Ovary (tissue), 7 donors: ENCODE measurements at regions not wholly inside any gene's neighbourhood (a gene's known extent, or its start where the extent isn't known, plus 50 kb on each side); places are given as distances from the start of the nearest gene placed in this dataset.

Experiments used
- DNase-seq, 5 donors: peaks; one replicate each; pipeline ENCODE4 v3.0.0-alpha.2; 2019 to 2020
- H3K27ac ChIP-seq, 2 donors: fragments of 200-600 bp; one replicate each; pipeline versions ENCODE4 v1.5.1 to v1.8.0; 2019 to 2022
- H3K27me3 ChIP-seq: fragments of 200-600 bp; one replicate; pipeline ENCODE4 v1.8.0; 2022
- H3K36me3 ChIP-seq: fragments of 200-600 bp; sonication (generic); one replicate; pipeline ENCODE4 v1.5.1; 2019
- H3K4me1 ChIP-seq: one replicate; pipeline ENCODE4 v1.8.1; 2013; ENCODE audit warnings: mild to moderate bottlenecking, moderate library complexity; ENCODE audit not compliant: insufficient read depth
- H3K4me3 ChIP-seq: fragments of 200-600 bp; sonication (generic); one replicate; pipeline ENCODE4 v1.5.1; 2017
- H3K9me3 ChIP-seq, 2 donors: fragments of 200-600 bp in 1 of 2; sonication (generic) in 1 of 2; one replicate each; pipeline versions ENCODE4 v1.5.1 to v1.8.1; 2013 to 2019; ENCODE audit warnings: mild to moderate bottlenecking in 1 of 2, moderate library complexity in 1 of 2
- CTCF ChIP-seq, 3 donors: fragments of 450-650 bp in 2 of 3; fragments of 200-600 bp in 1 of 3; IDR thresholded peaks; one replicate each; pipeline versions ENCODE4 v1.5.1 to v1.8.0; 2016 to 2022; ENCODE audit warnings: antibody characterized with exemption in 3 of 3, mild to moderate bottlenecking in 1 of 3
- EP300 ChIP-seq: sonication (generic); formaldehyde crosslinking; IDR thresholded peaks from one replicate; pipeline ENCODE4 v1.6.1; 2017; ENCODE audit warnings: antibody characterized with exemption
- POLR2A ChIP-seq: fragments of 450-650 bp; IDR thresholded peaks from one replicate; pipeline ENCODE4 v1.6.1; 2017; ENCODE audit warnings: antibody characterized with exemption, mild to moderate bottlenecking, moderate library complexity
- WGBS, 3 donors: extraction: QIAGEN DNeasy Blood & Tissue Kit in 1 of 3; methylation state at CpG; one replicate each; pipeline versions ENCODE4 v1.1.5 to v1.1.7; 2013 to 2017; 5-methylcytosine and 5-hydroxymethylcytosine counted together
- intact Hi-C, 4 donors: fragments of 100-400 bp; cut with DNase I; formaldehyde crosslinking; loops; one replicate each; pipeline versions ENCODE4 v1.11.0 to v1.15.1; 2022 to 2023
- donor health status: DM: no; HTN: no; CAD: no; lungs with moderate emphysema.
- donor health status: DM: no; HTN: no; CAD: no.
- donor health status: Bipolar disorder and iron deficiency.
- donor health status: DM: no; HTN: no; CAD: no.
- donor health status: DM: yes; HTN: yes; CAD: no.

- H3K36me3 ChIP-seq = no peaks in the 10 kb centered on the region
- no peaks in the 10 kb centered on the region for H3K9me3 ChIP-seq
- H3K27me3 ChIP-seq = no peaks in the 10 kb centered on the region
- H3K27ac ChIP-seq = no peak overlapping the region
- no peak overlapping the region for H3K4me3 ChIP-seq
- H3K4me1 ChIP-seq = no peaks in the 10 kb centered on the region
- intact Hi-C loops = loop anchor here in 2 of 4 donors (10.0 kb wide), 2 partner anchors 881 to 1001 kb away; no protein-coding TSS in a partner anchor
- WGBS, 3 donors = 61 to 76% (median 65%) methylated on average over 1 of the region's 1 CpG
- no peak for TF ChIP-seq POLR2A
- TF ChIP-seq EP300 = no peak
- no peak for TF ChIP-seq CTCF (IDR thresholded peaks at IDR 0.05)
- DNase-seq = no peak
Measured at GRCh38 chr1:214125819-214126218, 138.0 kb downstream of the PROX1 start.

- Histone ChIP-seq H3K27ac (no peak overlapping the region), H3K9me3 (no peaks in the 10 kb centered on the region), H3K4me1 (no peaks in the 10 kb centered on the region), H3K36me3 (no peaks in the 10 kb centered on the region), H3K4me3 (no peak overlapping the region), H3K27me3 (no peaks in the 10 kb centered on the region)
- TF ChIP-seq CTCF (IDR thresholded peaks at IDR 0.05) = no peak
- no peak for TF ChIP-seq POLR2A
- TF ChIP-seq EP300 = no peak
- DNase-seq = no peak
- intact Hi-C loops = loop anchor here in 2 of 4 donors (10.0 kb wide), 2 partner anchors 882 to 1002 kb away; no protein-coding TSS in a partner anchor
- whole genome bisulfite sequencing, 3 donors = 81 to 90% (median 88%) methylated on average over 2 of the region's 2 CpGs
Measured at GRCh38 chr1:214126697-214127146, 138.9 kb downstream of the PROX1 start.

- Histone ChIP-seq H3K9me3 (no peaks in the 10 kb centered on the region), H3K27ac (no peak overlapping the region), H3K4me3 (no peak overlapping the region), H3K27me3 (no peaks in the 10 kb centered on the region), H3K36me3 (no peaks in the 10 kb centered on the region), H3K4me1 (no peaks in the 10 kb centered on the region)
- 86 to 98% (median 97%) methylated on average over 4 of the region's 4 CpGs for WGBS, 3 donors
- intact Hi-C loops = loop anchor here in 2 of 4 donors (10.0 kb wide), 2 partner anchors 883 to 1003 kb away; no protein-coding TSS in a partner anchor
- DNase-seq = no peak
- TF ChIP-seq POLR2A (no peak), CTCF (IDR thresholded peaks at IDR 0.05) (no peak), EP300 (no peak)
Measured at GRCh38 chr1:214127705-214128104, 139.9 kb downstream of the PROX1 start.

GRCh38 chr1:214135886-214136285 is 145.1 kb upstream of the SMYD2 start:
- Histone ChIP-seq H3K4me1 (no peaks in the 10 kb centered on the region), H3K9me3 (no peaks in the 10 kb centered on the region), H3K27me3 (no peaks in the 10 kb centered on the region), H3K36me3 (no peaks in the 10 kb centered on the region), H3K27ac (no peak overlapping the region), H3K4me3 (no peak overlapping the region)
- no peak for DNase-seq
- intact Hi-C loops = no loop called here
- TF ChIP-seq POLR2A (no peak), EP300 (no peak), CTCF (IDR thresholded peaks at IDR 0.05) (no peak)
- WGBS, 3 donors = 41 to 59% (median 44%) methylated on average over 7 of the region's 7 CpGs
